Fibroblast of lung (primary cell): ENCODE measurements at regions not wholly inside any gene's neighbourhood (a gene's known extent, or its start where the extent isn't known, plus 50 kb on each side); places are given as distances from the start of the nearest gene placed in this dataset.

Experiments used
- EZH2 ChIP-seq: IDR thresholded peaks from 2 replicates; pipeline ENCODE4 v1.5.1; 2012; ENCODE audit warnings: low read length, control low read depth, mild to moderate bottlenecking; ENCODE audit errors: missing control alignments
- TF ChIP-seq, protein P1 (sequence below), 2 donors: IDR thresholded peaks in 1 of 2; conservative IDR thresholded peaks in 1 of 2; 1 replicate in 1 of 2; 2 replicates in 1 of 2; pipeline ENCODE4 v1.5.1; 2011 to 2012; ENCODE audit warnings: low read length in 2 of 2, control low read depth in 1 of 2, inconsistent platforms in 1 of 2, low read depth in 1 of 2, mild to moderate bottlenecking in 1 of 2

DNA sequence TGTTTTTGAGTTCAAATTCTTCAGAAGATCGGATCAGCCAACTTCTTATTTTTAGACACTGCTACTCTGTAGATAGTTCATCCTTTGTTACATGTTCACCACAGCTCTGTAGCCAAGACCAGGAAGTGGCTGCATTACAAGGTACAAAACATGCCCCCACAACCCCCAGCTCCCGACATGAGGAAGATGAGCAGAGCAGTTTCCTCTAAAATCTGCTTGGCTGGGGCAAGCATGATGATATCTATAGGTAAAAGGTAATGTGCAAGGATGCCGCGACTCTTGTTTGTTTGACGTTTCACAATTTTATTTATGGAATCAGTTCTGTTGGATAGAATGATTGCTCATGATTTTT, 126.5 kb upstream of the GRM7 start:
- TF ChIP-seq, protein P1, sequence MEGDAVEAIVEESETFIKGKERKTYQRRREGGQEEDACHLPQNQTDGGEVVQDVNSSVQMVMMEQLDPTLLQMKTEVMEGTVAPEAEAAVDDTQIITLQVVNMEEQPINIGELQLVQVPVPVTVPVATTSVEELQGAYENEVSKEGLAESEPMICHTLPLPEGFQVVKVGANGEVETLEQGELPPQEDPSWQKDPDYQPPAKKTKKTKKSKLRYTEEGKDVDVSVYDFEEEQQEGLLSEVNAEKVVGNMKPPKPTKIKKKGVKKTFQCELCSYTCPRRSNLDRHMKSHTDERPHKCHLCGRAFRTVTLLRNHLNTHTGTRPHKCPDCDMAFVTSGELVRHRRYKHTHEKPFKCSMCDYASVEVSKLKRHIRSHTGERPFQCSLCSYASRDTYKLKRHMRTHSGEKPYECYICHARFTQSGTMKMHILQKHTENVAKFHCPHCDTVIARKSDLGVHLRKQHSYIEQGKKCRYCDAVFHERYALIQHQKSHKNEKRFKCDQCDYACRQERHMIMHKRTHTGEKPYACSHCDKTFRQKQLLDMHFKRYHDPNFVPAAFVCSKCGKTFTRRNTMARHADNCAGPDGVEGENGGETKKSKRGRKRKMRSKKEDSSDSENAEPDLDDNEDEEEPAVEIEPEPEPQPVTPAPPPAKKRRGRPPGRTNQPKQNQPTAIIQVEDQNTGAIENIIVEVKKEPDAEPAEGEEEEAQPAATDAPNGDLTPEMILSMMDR (conservative IDR thresholded peaks at IDR 0.05 in 1 of 2, IDR thresholded peaks at IDR 0.05 in 1 of 2; ENCODE audit: low read depth in 1 of 2, low read length in 2 of 2): no peak
- no peak for TF ChIP-seq EZH2
